Activated CD4-positive, alpha-beta T cell treated with anti-CD3 and anti-CD28 coated beads, Interleukin-2, amount 50 U/mL, for 24 hours (primary cell): ENCODE measurements at regions not wholly inside any gene's neighbourhood (a gene's known extent, or its start where the extent isn't known, plus 50 kb on each side); places are given as distances from the start of the nearest gene placed in this dataset.
A peak's percentile ranks its signal among the peaks of the same experiment; 100 is the strongest.

Experiments
- DNase-seq, 2 donors: peaks; one replicate each; pipeline ENCODE4 v3.0.0-alpha.2; 2020; ENCODE audit warnings: low read depth in 1 of 2, low spot score in 1 of 2

- DNase-seq = no peak
Measured at GRCh38 chr6:17047889-17048288, 54.0 kb upstream of the STMND1 start.

GRCh38 chr6:17045581-17046322 lies 56.1 kb upstream of the STMND1 start:
- no peak for DNase-seq

- DNase-seq = no peak
Measured at GRCh38 chr6:17043148-17043522, 58.7 kb upstream of the STMND1 start.

- no peak for DNase-seq
Measured at GRCh38 chr6:17042422-17043147, 59.3 kb upstream of the STMND1 start.

- no peak for DNase-seq
Measured at GRCh38 chr6:17039266-17039665, 62.6 kb upstream of the STMND1 start.

- DNase-seq = no peak
Measured at GRCh38 chr6:17038316-17038715, 63.5 kb upstream of the STMND1 start.

GRCh38 chr6:17036065-17036393 lies 65.8 kb upstream of the STMND1 start:
- no peak for DNase-seq

GRCh38 chr6:17035257-17036064 lies 66.4 kb upstream of the STMND1 start:
- DNase-seq = no peak

GRCh38 chr6:17033746-17034145 lies 68.1 kb upstream of the STMND1 start:
- no peak for DNase-seq

GRCh38 chr6:17032988-17033634 lies 68.7 kb upstream of the STMND1 start:
- DNase-seq = no peak

- DNase-seq = no peak
Measured at GRCh38 chr6:17032590-17032987, 69.3 kb upstream of the STMND1 start.

- no peak for DNase-seq
Measured at GRCh38 chr6:17031961-17032360, 69.9 kb upstream of the STMND1 start.

- DNase-seq = no peak
Measured at GRCh38 chr6:17027441-17027840, 74.4 kb upstream of the STMND1 start.

GRCh38 chr6:17022604-17023003 lies 79.2 kb upstream of the STMND1 start:
- DNase-seq = no peak

- no peak for DNase-seq
Measured at GRCh38 chr6:17021539-17021889, 80.3 kb upstream of the STMND1 start.

- DNase-seq = no peak
Measured at GRCh38 chr6:17020889-17021538, 80.8 kb upstream of the STMND1 start.

GRCh38 chr6:17018425-17018824 lies 83.4 kb upstream of the STMND1 start:
- no peak for DNase-seq

- no peak for DNase-seq
Measured at GRCh38 chr6:17017416-17017815, 84.4 kb upstream of the STMND1 start.

GRCh38 chr6:17015551-17016381 lies 86.1 kb upstream of the STMND1 start:
- DNase-seq = no peak

- DNase-seq = peak in 1 of 2 donors; percentile 21
Measured at GRCh38 chr6:17015144-17015543, 86.7 kb upstream of the STMND1 start.
